HCT116 (cell line): ENCODE measurements at regions not wholly inside any gene's neighbourhood (a gene's known extent, or its start where the extent isn't known, plus 50 kb on each side); places are given as distances from the start of the nearest gene placed in this dataset.

Experiments
- ATAC-seq: fragments of 200-7000 bp; cut with Tn5 transposase; 2 replicates; pipeline ENCODE4 v1.9.1; 2020; ENCODE audit warnings: mild to moderate bottlenecking, moderate library complexity
- BruUV-seq: library from RNA; stranded (reverse); fragments of 400-500 nt; replicated peaks from 2 replicates; lab custom pipeline; 2021; lab: Mats Ljungman, UMichigan
- CTCF ChIA-PET: fragments of 300-600 bp; sonication (Branson Sonifier 250); formaldehyde crosslinking; loops from one replicate; lab custom pipeline; 2021; ENCODE audit warnings: antibody characterized with exemption; lab: Charles Lee
- POLR2A ChIA-PET: fragments of 300-600, 350-600 bp; sonication (Branson Sonifier 250); formaldehyde crosslinking; loops from one replicate; lab custom pipeline; 2021; ENCODE audit warnings: antibody characterized with exemption; lab: Charles Lee
- RAD21 ChIA-PET, 2 experiments: fragments of 300-600 bp; sonication (Branson Sonifier 250); formaldehyde crosslinking; loops; one replicate each; lab custom pipeline; 2023; ENCODE audit warnings: low total read pairs in 2 of 2; ENCODE audit not compliant: uncharacterized antibody in 2 of 2, unreplicated experiment in 2 of 2, low non-redundant PET in 1 of 2; lab: Charles Lee
- DNase-seq: peaks from one replicate; pipeline ENCODE4 v3.0.0-alpha.2; 2010; ENCODE audit warnings: low read depth, low spot score
- H2AFZ ChIP-seq: fragments of 200-600 bp; shearing (Covaris generic), sonication (generic); 2 replicates; pipeline ENCODE4 v1.6.1; 2017; ENCODE audit warnings: low read depth, mixed run types, mixed read lengths, antibody characterized with exemption, low read length; ENCODE audit not compliant: poor library complexity, severe bottlenecking
- H3K27ac ChIP-seq: 2 replicates; pipeline ENCODE4 v1.5.1; 2012; ENCODE audit warnings: low read depth, low read length
- H3K27me3 ChIP-seq: fragments of 200-600 bp; sonication (generic); 2 replicates; pipeline ENCODE4 v1.6.1; 2016; ENCODE audit warnings: mixed run types, low read length, mixed read lengths; ENCODE audit not compliant: insufficient read depth
- H3K36me3 ChIP-seq, 2 experiments: fragments of 200-500 bp in 1 of 2; fragments of 200-600 bp in 1 of 2; sonication (Bioruptor generic) in 1 of 2; sonication (generic) in 1 of 2; 2 replicates each; pipeline versions ENCODE4 v1.5.1 to v1.6.1; 2014 to 2016; ENCODE audit warnings: low read length in 2 of 2, inconsistent platforms in 1 of 2, mixed read lengths in 1 of 2, mixed run types in 1 of 2; ENCODE audit not compliant: insufficient read depth in 2 of 2, control insufficient read depth in 1 of 2
- H3K4me1 ChIP-seq, 2 experiments: fragments of 200-600 bp in 1 of 2; sonication (generic) in 1 of 2; 2 replicates each; pipeline versions ENCODE4 v1.5.1 to v1.6.1; 2012 to 2017; ENCODE audit warnings: low read length in 2 of 2, inconsistent platforms in 1 of 2, mild to moderate bottlenecking in 1 of 2, mixed read lengths in 1 of 2, mixed run types in 1 of 2, moderate library complexity in 1 of 2; ENCODE audit not compliant: insufficient read depth in 2 of 2, control insufficient read depth in 1 of 2
- H3K4me2 ChIP-seq: fragments of 200-600 bp; sonication (generic); 2 replicates; pipeline ENCODE4 v1.6.1; 2017; ENCODE audit warnings: mixed run types, low read length, mixed read lengths
- H3K4me3 ChIP-seq, 2 experiments: fragments of 200-600 bp in 1 of 2; sonication (generic) in 1 of 2; replicated peaks in 1 of 2; 2 replicates each; pipeline ENCODE4 v1.5.1; 2011 to 2016; ENCODE audit warnings: low read length in 2 of 2, control low read depth in 1 of 2, low read depth in 1 of 2, mild to moderate bottlenecking in 1 of 2, mixed read lengths in 1 of 2, mixed run types in 1 of 2
- H3K79me2 ChIP-seq: fragments of 200-600 bp; sonication (generic); 2 replicates; pipeline ENCODE4 v1.6.1; 2017; ENCODE audit warnings: mild to moderate bottlenecking, mixed run types, low read length, moderate library complexity, mixed read lengths; ENCODE audit not compliant: insufficient read depth
- H3K9ac ChIP-seq: fragments of 200-600 bp; sonication (generic); 2 replicates; pipeline ENCODE4 v1.6.1; 2016; ENCODE audit warnings: low read length, mixed read lengths
- H3K9me2 ChIP-seq: fragments of 200-600 bp; sonication (generic), shearing (Covaris generic); 2 replicates; pipeline ENCODE4 v1.6.1; 2017; ENCODE audit warnings: mixed run types, mild to moderate bottlenecking, moderate library complexity; ENCODE audit not compliant: insufficient read depth
- H3K9me3 ChIP-seq, 2 experiments: fragments of 200-500 bp in 1 of 2; fragments of 200-600 bp in 1 of 2; sonication (Bioruptor generic) in 1 of 2; sonication (generic) in 1 of 2; 2 replicates each; pipeline ENCODE4 v1.6.1; 2014 to 2017; ENCODE audit warnings: low read length in 2 of 2, mixed read lengths in 2 of 2, inconsistent platforms in 1 of 2, low read depth in 1 of 2, mild to moderate bottlenecking in 1 of 2, mixed run types in 1 of 2, moderate library complexity in 1 of 2; ENCODE audit not compliant: control insufficient read depth in 1 of 2, insufficient read depth in 1 of 2
- H4K20me1 ChIP-seq: fragments of 200-600 bp; sonication (generic), shearing (Covaris generic); 2 replicates; pipeline ENCODE4 v1.6.1; 2017; ENCODE audit warnings: mixed run types, mild to moderate bottlenecking, moderate library complexity; ENCODE audit not compliant: insufficient read depth
- ATF3 ChIP-seq: IDR thresholded peaks from 2 replicates; pipeline ENCODE4 v1.6.1; 2012
- CBX3 ChIP-seq: IDR thresholded peaks from 2 replicates; pipeline ENCODE4 v1.6.1; 2012; ENCODE audit warnings: low read depth
- CEBPB ChIP-seq: IDR thresholded peaks from 2 replicates; pipeline ENCODE4 v1.6.1; 2012; ENCODE audit warnings: low read depth
- CTCF ChIP-seq, 3 experiments: fragments of 200-600 bp in 1 of 3; sonication (generic) in 1 of 3; IDR thresholded peaks in 2 of 3; conservative IDR thresholded peaks in 1 of 3; 2 replicates each; pipeline ENCODE4 v1.5.1; 2012 to 2017; ENCODE audit warnings: low read depth in 2 of 3, low read length in 2 of 3, antibody characterized with exemption in 1 of 3, borderline replicate concordance in 1 of 3, control low read depth in 1 of 3, mild to moderate bottlenecking in 1 of 3, mixed read lengths in 1 of 3, mixed run types in 1 of 3, moderate library complexity in 1 of 3; ENCODE audit not compliant: insufficient read depth in 1 of 3
- EGR1 ChIP-seq: IDR thresholded peaks from 2 replicates; pipeline ENCODE4 v1.6.1; 2012; ENCODE audit warnings: low read depth
- ELF1 ChIP-seq: IDR thresholded peaks from 2 replicates; pipeline ENCODE4 v1.6.1; 2012; ENCODE audit warnings: low read depth, borderline replicate concordance
- EZH2 ChIP-seq: fragments of 200-600 bp; sonication (generic); IDR thresholded peaks from 2 replicates; pipeline ENCODE4 v1.6.1; 2017; ENCODE audit warnings: antibody characterized with exemption, mixed run types
- EZH2phosphoT487 ChIP-seq: fragments of 200-600 bp; IDR thresholded peaks from 2 replicates; pipeline ENCODE4 v1.6.1; 2018; ENCODE audit warnings: antibody characterized with exemption, borderline replicate concordance
- JUND ChIP-seq: IDR thresholded peaks from 2 replicates; pipeline ENCODE4 v1.6.1; 2012
- MAX ChIP-seq: IDR thresholded peaks from 2 replicates; pipeline ENCODE4 v1.6.1; 2012
- POLR2A ChIP-seq: IDR thresholded peaks from 2 replicates; pipeline ENCODE4 v1.7.0; 2011; ENCODE audit warnings: borderline replicate concordance; ENCODE audit not compliant: insufficient read depth, insufficient read length; ENCODE audit errors: extremely low read depth
- POLR2AphosphoS5 ChIP-seq: IDR thresholded peaks from 2 replicates; pipeline ENCODE4 v1.6.1; 2011; ENCODE audit warnings: mild to moderate bottlenecking, low read depth, low read length, moderate library complexity
- REST ChIP-seq: IDR thresholded peaks from 2 replicates; pipeline ENCODE4 v1.6.1; 2012; ENCODE audit warnings: low read depth
- SIN3A ChIP-seq: IDR thresholded peaks from 2 replicates; pipeline ENCODE4 v1.6.1; 2012; ENCODE audit warnings: low read depth
- SP1 ChIP-seq: IDR thresholded peaks from 2 replicates; pipeline ENCODE4 v1.6.1; 2012; ENCODE audit warnings: low read depth
- SRF ChIP-seq: IDR thresholded peaks from 2 replicates; pipeline ENCODE4 v1.6.1; 2012; ENCODE audit warnings: low read depth
- TCF7L2 ChIP-seq: IDR thresholded peaks from 2 replicates; pipeline ENCODE4 v1.7.0; 2011; ENCODE audit warnings: borderline replicate concordance, inconsistent platforms; ENCODE audit not compliant: insufficient read depth, insufficient read length; ENCODE audit errors: extremely low read depth
- YY1 ChIP-seq: IDR thresholded peaks from 2 replicates; pipeline ENCODE4 v1.6.1; 2011; ENCODE audit warnings: low read length, low read depth, moderate library complexity, mild to moderate bottlenecking; ENCODE audit not compliant: insufficient replicate concordance; ENCODE audit errors: extremely low read depth
- ZBTB33 ChIP-seq: IDR thresholded peaks from 2 replicates; pipeline ENCODE4 v1.6.1; 2011; ENCODE audit warnings: mild to moderate bottlenecking, low read length, moderate library complexity; ENCODE audit not compliant: insufficient replicate concordance; ENCODE audit errors: extremely low read depth
- ZFX ChIP-seq: fragments of 450-650 bp; IDR thresholded peaks from 2 replicates; pipeline ENCODE4 v1.6.1; 2017
- intact Hi-C: fragments of 100-400 bp; cut with micrococcal nuclease; formaldehyde crosslinking; loops from 2 replicates; pipeline ENCODE4 v1.10.0; 2022

- ChIA-PET RAD21 (no interaction called here), CTCF (no interaction called here), POLR2A (no interaction called here)
- H3K9me2 ChIP-seq: 0 out of 2 replicates have a peak, but pooled peaks cover 4% of the 10 kb centered on the region
- H3K36me3 ChIP-seq: no peaks in the 10 kb centered on the region
- DNase-seq (no peak), ATAC-seq (no peak; the same call in 1 of the 2 replicates)
- H3K9ac ChIP-seq: no peak overlapping the region
- H2AFZ ChIP-seq: no peak overlapping the region
- no peak for TF ChIP-seq JUND
- no peak for TF ChIP-seq CBX3
- no peak for TF ChIP-seq YY1
- no peak for TF ChIP-seq ATF3
- no peak for TF ChIP-seq SIN3A
- TF ChIP-seq REST: no peak
- no peak for TF ChIP-seq SP1
- no peak for TF ChIP-seq EZH2phosphoT487
- TF ChIP-seq CTCF (IDR thresholded peaks at IDR 0.05 in 2 of 3, conservative IDR thresholded peaks at IDR 0.05 in 1 of 3; ENCODE audit: borderline replicate concordance in 1 of 3, insufficient read depth in 1 of 3, low read depth in 2 of 3, low read length in 2 of 3): no peak
- TF ChIP-seq POLR2A: no peak
- no peak for TF ChIP-seq POLR2AphosphoS5
- no peak for TF ChIP-seq SRF
- TF ChIP-seq EZH2: no peak
- no peak for TF ChIP-seq MAX
- TF ChIP-seq ZBTB33: no peak
- no peak for TF ChIP-seq ZFX
- TF ChIP-seq TCF7L2: no peak
- TF ChIP-seq ELF1: no peak
- TF ChIP-seq EGR1: no peak
- no peak for TF ChIP-seq CEBPB
- no peaks in the 10 kb centered on the region for H3K9me3 ChIP-seq
- BruUV-seq: no TSS peak
- H3K4me3 ChIP-seq: no peak overlapping the region
- no peaks in the 10 kb centered on the region for H3K27me3 ChIP-seq
- no peak overlapping the region; the same call in 1 of the 2 replicates for H3K4me2 ChIP-seq
- intact Hi-C loops: no loop called here
- H3K27ac ChIP-seq: no peak overlapping the region
- no peaks in the 10 kb centered on the region for H3K79me2 ChIP-seq
- H4K20me1 ChIP-seq: no peaks in the 10 kb centered on the region
- peaks cover 0 to 3% of the 10 kb centered on the region in 2 experiments; a peak in 1 of 4 replicates for H3K4me1 ChIP-seq
Measured at GRCh38 chr5:124806373-124807077, 60.1 kb upstream of the ZNF608 start.
